GM13977 (cell line): ENCODE measurements at regions not wholly inside any gene's neighbourhood (a gene's known extent, or its start where the extent isn't known, plus 50 kb on each side); places are given as distances from the start of the nearest gene placed in this dataset.

Source experiments
- DNase-seq: peaks from one replicate; pipeline ENCODE4 v3.0.0; 2012; ENCODE audit warnings: low spot score
- CTCF ChIP-seq: IDR thresholded peaks from 2 replicates; pipeline ENCODE4 v1.5.1; 2012; ENCODE audit warnings: mild to moderate bottlenecking, control low read depth; ENCODE audit not compliant: insufficient read depth; ENCODE audit errors: extremely low read depth, missing control alignments
- in situ Hi-C: fragments of 300-500 bp; cut with MboI; formaldehyde crosslinking; loops from one replicate; pipeline ENCODE4 v1.12.0; 2022; ENCODE audit warnings: low sequenced_read_pairs, low pct_unique_long_range_greater_than_20kb, mixed read lengths, inconsistent platforms; ENCODE audit not compliant: unreplicated experiment

DNA sequence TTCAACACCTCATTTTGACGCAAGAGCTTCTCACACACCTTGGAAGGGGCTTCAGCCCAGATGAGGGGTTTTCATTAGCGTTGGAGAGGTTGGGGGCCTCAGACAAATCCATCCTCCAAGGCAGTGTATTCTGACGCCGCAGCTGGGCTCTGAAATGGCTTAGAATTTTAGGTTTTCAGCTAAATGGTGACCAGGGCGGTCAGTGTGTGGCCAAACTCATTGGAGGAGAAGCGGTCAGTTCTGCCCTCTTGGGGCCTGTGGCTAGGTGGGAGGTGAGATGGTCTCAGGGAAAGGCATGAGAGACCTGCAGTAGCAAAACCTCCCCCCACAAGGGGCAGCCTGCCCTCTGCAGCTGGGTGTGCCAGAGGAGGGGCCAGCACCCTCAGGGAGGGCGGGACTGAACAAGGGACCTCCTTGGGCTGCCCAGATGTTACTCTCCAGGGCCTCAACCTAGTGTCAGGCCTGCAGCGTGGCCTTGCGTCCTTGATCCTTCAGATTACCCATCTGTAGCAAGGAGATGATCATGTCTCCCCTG lies 155.8 kb downstream of the URI1 start:
- in situ Hi-C loops: no loop called here
- TF ChIP-seq CTCF: no peak
- no peak for DNase-seq

DNA sequence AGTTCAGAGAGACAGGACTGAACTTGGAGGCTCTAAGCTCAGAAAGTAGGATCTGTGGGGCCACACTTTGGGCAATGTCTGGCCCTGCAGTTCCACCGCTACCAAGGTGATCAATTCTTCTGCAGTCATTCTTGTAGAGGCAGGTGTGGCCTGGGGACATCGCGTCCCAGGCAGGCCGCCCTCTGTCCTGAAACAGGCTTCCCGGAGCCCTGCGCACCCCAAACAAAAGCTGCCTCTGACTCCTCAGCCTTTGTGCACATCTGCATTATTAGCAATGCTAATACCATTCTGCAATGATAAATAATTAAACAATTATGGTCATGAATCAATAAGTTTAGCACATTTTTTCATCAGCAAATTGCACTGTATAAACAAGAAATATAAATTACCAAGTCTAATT lies 160.2 kb downstream of the URI1 start:
- no peak for DNase-seq
- TF ChIP-seq CTCF: no peak
- in situ Hi-C loops: no loop called here

- TF ChIP-seq CTCF: no peak
Observed at GRCh38 chr19:30102666-30103065, 160.6 kb downstream of the URI1 start.

GRCh38 chr19:30103981-30104380 lies 161.9 kb downstream of the URI1 start:
- in situ Hi-C loops: no loop called here
- no peak for TF ChIP-seq CTCF
- DNase-seq: no peak

More at GRCh38 chr19:30102666-30103065, 160.6 kb downstream of the URI1 start:
- no peak for DNase-seq
- in situ Hi-C loops: no loop called here

- in situ Hi-C loops: no loop called here
- DNase-seq: no peak
- TF ChIP-seq CTCF: no peak
Observed at GRCh38 chr19:30105316-30105715, 163.3 kb downstream of the URI1 start.

GRCh38 chr19:30105727-30106126 lies 163.7 kb downstream of the URI1 start:
- in situ Hi-C loops: no loop called here
- TF ChIP-seq CTCF: no peak
- no peak for DNase-seq
